H1 (cell line): ENCODE measurements at regions not wholly inside any gene's neighbourhood (a gene's known extent, or its start where the extent isn't known, plus 50 kb on each side); places are given as distances from the start of the nearest gene placed in this dataset.

Experiments
- CTCF ChIA-PET: fragments of 300-600 bp; sonication (Branson Sonifier 250); formaldehyde crosslinking; loops from one replicate; lab custom pipeline; 2021; ENCODE audit not compliant: partially characterized antibody; lab: Charles Lee
- POLR2A ChIA-PET: fragments of 300-600 bp; sonication (Branson Sonifier 250); formaldehyde crosslinking; loops from one replicate; lab custom pipeline; 2021; ENCODE audit warnings: inconsistent platforms; ENCODE audit not compliant: partially characterized antibody; lab: Charles Lee
- DNase-seq, 2 experiments: peaks; one replicate each; pipeline versions ENCODE4 v3.0.0 to v3.0.0-alpha.2; 2010 to 2022; ENCODE audit warnings: low spot score in 2 of 2, low read depth in 1 of 2, mixed read lengths in 1 of 2
- FAIRE-seq: peaks from 2 replicates; lab custom pipeline; 2011; peaks lifted over from hg19 to GRCh38; lab: Jason Lieb, UNC
- H2AFZ ChIP-seq: 2 replicates; pipeline ENCODE4 v1.8.1; 2012; ENCODE audit warnings: low read length, inconsistent platforms
- H2AK5ac ChIP-seq: 2 replicates; pipeline ENCODE4 v1.6.1; 2013; ENCODE audit warnings: low read depth, low read length
- H2BK120ac ChIP-seq: replicated peaks from 2 replicates; pipeline ENCODE3; 2013; ENCODE audit warnings: low read depth, low read length, inconsistent platforms
- H2BK12ac ChIP-seq: 2 replicates; pipeline ENCODE4 v1.6.1; 2013; ENCODE audit warnings: low read depth, low read length
- H2BK15ac ChIP-seq: 2 replicates; pipeline ENCODE4 v1.6.1; 2013; ENCODE audit warnings: low read length
- H2BK20ac ChIP-seq: 2 replicates; pipeline ENCODE4 v1.6.1; 2013; ENCODE audit warnings: low read length
- H2BK5ac ChIP-seq: 2 replicates; pipeline ENCODE4 v1.6.1; 2013; ENCODE audit warnings: low read depth, low read length
- H3K14ac ChIP-seq: 2 replicates; pipeline ENCODE4 v1.6.1; 2013; ENCODE audit warnings: inconsistent platforms; ENCODE audit not compliant: insufficient read length
- H3K18ac ChIP-seq: 2 replicates; pipeline ENCODE4 v1.6.1; 2013; ENCODE audit warnings: low read length; ENCODE audit errors: extremely low read depth
- H3K23ac ChIP-seq: 2 replicates; pipeline ENCODE4 v1.6.1; 2013; ENCODE audit warnings: inconsistent platforms; ENCODE audit not compliant: insufficient read length
- H3K23me2 ChIP-seq: 2 replicates; pipeline ENCODE4 v1.6.1; 2013; ENCODE audit warnings: low read depth, low read length
- H3K27ac ChIP-seq: 2 replicates; pipeline ENCODE4 v1.6.1; 2011; ENCODE audit warnings: low read depth, low read length, inconsistent platforms
- H3K27me3 ChIP-seq, 4 experiments: replicated peaks in 1 of 4; 1 replicate in 1 of 4; 2 replicates in 3 of 4; pipeline versions ENCODE4 v1.6.1 to v1.8.1; 2011 to 2013; ENCODE audit warnings: low read length in 3 of 4, mild to moderate bottlenecking in 3 of 4, inconsistent platforms in 2 of 4, mixed read lengths in 2 of 4, moderate library complexity in 1 of 4; ENCODE audit not compliant: control insufficient read depth in 3 of 4, insufficient read depth in 3 of 4; ENCODE audit errors: extremely low read depth in 1 of 4
- H3K36me3 ChIP-seq, 4 experiments: 2 replicates each; pipeline versions ENCODE4 v1.6.1 to v1.8.1; 2011 to 2013; ENCODE audit warnings: mild to moderate bottlenecking in 4 of 4, low read length in 3 of 4, moderate library complexity in 2 of 4, control low read depth in 1 of 4, inconsistent platforms in 1 of 4; ENCODE audit not compliant: insufficient read depth in 4 of 4, control insufficient read depth in 2 of 4
- H3K4ac ChIP-seq: replicated peaks from 2 replicates; pipeline ENCODE3; 2013; ENCODE audit warnings: low read length, low read depth, mixed read lengths, inconsistent platforms; ENCODE audit not compliant: insufficient read length
- H3K4me1 ChIP-seq, 4 experiments: replicated peaks in 1 of 4; 1 replicate in 1 of 4; 2 replicates in 3 of 4; pipeline versions ENCODE4 v1.6.1 to v1.8.1; 2011 to 2013; ENCODE audit warnings: low read length in 3 of 4, inconsistent platforms in 2 of 4, mixed read lengths in 1 of 4; ENCODE audit not compliant: insufficient read depth in 4 of 4, control insufficient read depth in 3 of 4
- H3K4me2 ChIP-seq, 2 experiments: 2 replicates each; pipeline versions ENCODE4 v1.6.1 to v1.8.1; 2011 to 2013; ENCODE audit warnings: low read depth in 2 of 2, low read length in 2 of 2, control low read depth in 1 of 2, inconsistent platforms in 1 of 2, mild to moderate bottlenecking in 1 of 2; ENCODE audit not compliant: insufficient read depth in 1 of 2
- H3K4me3 ChIP-seq, 4 experiments: fragments of 200-600, 300-600 bp in 1 of 4; sonication (generic), shearing (Covaris generic), sonication (Bioruptor Twin) in 1 of 4; 2 replicates each; pipeline versions ENCODE4 v1.5.1 to v1.8.1; 2011 to 2016; ENCODE audit warnings: low read length in 4 of 4, low read depth in 3 of 4, control low read depth in 2 of 4, inconsistent platforms in 2 of 4, mild to moderate bottlenecking in 2 of 4, mixed read lengths in 1 of 4, moderate library complexity in 1 of 4; ENCODE audit not compliant: insufficient read depth in 2 of 4; ENCODE audit errors: extremely low read depth in 1 of 4
- H3K56ac ChIP-seq: replicated peaks from 2 replicates; pipeline ENCODE3; 2013; ENCODE audit warnings: low read depth, mild to moderate bottlenecking, mixed read lengths, low read length, inconsistent platforms; ENCODE audit not compliant: insufficient read length
- H3K79me1 ChIP-seq: 2 replicates; pipeline ENCODE4 v1.6.1; 2013; ENCODE audit warnings: low read depth, low read length, control low read depth
- H3K79me2 ChIP-seq, 2 experiments: 2 replicates each; pipeline versions ENCODE4 v1.6.1 to v1.8.1; 2012 to 2013; ENCODE audit warnings: low read length in 2 of 2, mild to moderate bottlenecking in 2 of 2, inconsistent platforms in 1 of 2; ENCODE audit not compliant: insufficient read depth in 2 of 2, control insufficient read depth in 1 of 2
- H3K9ac ChIP-seq, 4 experiments: replicated peaks in 1 of 4; 1 replicate in 1 of 4; 2 replicates in 3 of 4; pipeline versions ENCODE4 v1.6.1 to v1.8.1; 2011 to 2013; ENCODE audit warnings: low read depth in 3 of 4, low read length in 3 of 4, control low read depth in 2 of 4, mild to moderate bottlenecking in 2 of 4, moderate library complexity in 2 of 4, inconsistent platforms in 1 of 4; ENCODE audit errors: extremely low read depth in 1 of 4
- H3K9me3 ChIP-seq, 2 experiments: 2 replicates each; pipeline versions ENCODE4 v1.6.1 to v1.8.1; 2012 to 2013; ENCODE audit warnings: mild to moderate bottlenecking in 2 of 2, moderate library complexity in 2 of 2, control low read depth in 1 of 2, inconsistent platforms in 1 of 2, low read depth in 1 of 2, low read length in 1 of 2, mixed read lengths in 1 of 2; ENCODE audit not compliant: insufficient read depth in 2 of 2
- H4K20me1 ChIP-seq, 2 experiments: replicated peaks in 1 of 2; 2 replicates each; pipeline versions ENCODE3 to v1.8.1; 2011 to 2013; ENCODE audit warnings: inconsistent platforms in 2 of 2, low read length in 2 of 2, mild to moderate bottlenecking in 1 of 2; ENCODE audit not compliant: insufficient read depth in 2 of 2, control insufficient read depth in 1 of 2
- H4K5ac ChIP-seq: 2 replicates; pipeline ENCODE4 v1.6.1; 2013; ENCODE audit warnings: low read length, low read depth, mixed read lengths, inconsistent platforms; ENCODE audit not compliant: insufficient read length
- H4K8ac ChIP-seq: 2 replicates; pipeline ENCODE4 v1.8.0; 2013; ENCODE audit warnings: mild to moderate bottlenecking, moderate library complexity, low read length, inconsistent platforms; ENCODE audit not compliant: insufficient read depth; ENCODE audit errors: extremely low read depth
- H4K91ac ChIP-seq: replicated peaks from 2 replicates; pipeline ENCODE3; 2013; ENCODE audit warnings: low read length, mixed read lengths, inconsistent platforms; ENCODE audit not compliant: insufficient read length
- CHD2 ChIP-seq: IDR thresholded peaks from 2 replicates; pipeline ENCODE4 v1.6.1; 2012; ENCODE audit warnings: low read length, improper control_type of control experiment
- EP300 ChIP-seq, 2 experiments: IDR thresholded peaks; 1 replicate in 1 of 2; 2 replicates in 1 of 2; pipeline ENCODE4 v1.6.1; 2011 to 2012; ENCODE audit warnings: low read depth in 2 of 2, low read length in 2 of 2, mild to moderate bottlenecking in 2 of 2, borderline replicate concordance in 1 of 2, inconsistent platforms in 1 of 2, moderate library complexity in 1 of 2
- EZH2 ChIP-seq: fragments of 200-600 bp; sonication (generic); IDR thresholded peaks from 2 replicates; pipeline ENCODE4 v1.7.1; 2012; ENCODE audit warnings: low read depth, mild to moderate bottlenecking, moderate library complexity, low read length, inconsistent platforms; ENCODE audit not compliant: severe bottlenecking
- FOSL1 ChIP-seq: IDR thresholded peaks from 2 replicates; pipeline ENCODE4 v1.6.1; 2011; ENCODE audit warnings: mild to moderate bottlenecking, low read depth, low read length, moderate library complexity; ENCODE audit not compliant: insufficient read depth
- JUN ChIP-seq: IDR thresholded peaks from 2 replicates; pipeline ENCODE4 v1.6.1; 2011; ENCODE audit warnings: low read depth, mild to moderate bottlenecking, improper control_type of control experiment, low read length
- KDM4A ChIP-seq: IDR thresholded peaks from one replicate; pipeline ENCODE4 v1.7.1; 2012; ENCODE audit warnings: low read depth, mild to moderate bottlenecking, moderate library complexity, low read length, inconsistent platforms; ENCODE audit not compliant: severe bottlenecking
- NRF1 ChIP-seq: IDR thresholded peaks from 2 replicates; pipeline ENCODE4 v1.6.1; 2011; ENCODE audit warnings: mild to moderate bottlenecking, low read depth, low read length, improper control_type of control experiment
- POLR2AphosphoS5 ChIP-seq: IDR thresholded peaks from 2 replicates; pipeline ENCODE4 v1.6.1; 2011; ENCODE audit warnings: low read depth, low read length
- POU5F1 ChIP-seq: IDR thresholded peaks from 2 replicates; pipeline ENCODE4 v1.6.1; 2011; ENCODE audit warnings: low read depth, mild to moderate bottlenecking, low read length, moderate library complexity
- RAD21 ChIP-seq, 2 experiments: IDR thresholded peaks in 1 of 2; conservative IDR thresholded peaks in 1 of 2; 2 replicates each; pipeline ENCODE4 v1.6.1; 2011; ENCODE audit warnings: low read depth in 2 of 2, low read length in 2 of 2, improper control_type of control experiment in 1 of 2, inconsistent platforms in 1 of 2, mild to moderate bottlenecking in 1 of 2, moderate library complexity in 1 of 2
- RXRA ChIP-seq: IDR thresholded peaks from 2 replicates; pipeline ENCODE4 v1.6.1; 2011; ENCODE audit warnings: low read depth, mild to moderate bottlenecking, low read length, moderate library complexity; ENCODE audit not compliant: insufficient read depth
- SAP30 ChIP-seq: fragments of 300-600 bp; sonication (generic); IDR thresholded peaks from 2 replicates; pipeline ENCODE4 v1.7.1; 2012; ENCODE audit warnings: low read length, moderate library complexity, mild to moderate bottlenecking, inconsistent platforms; ENCODE audit not compliant: insufficient read depth, insufficient replicate concordance
- SIX5 ChIP-seq: IDR thresholded peaks from 2 replicates; pipeline ENCODE4 v1.6.1; 2011; ENCODE audit warnings: mild to moderate bottlenecking, low read depth, low read length
- WGBS, 2 experiments: shearing (Covaris generic) in 1 of 2; methylation state at CpG; one replicate each; pipeline versions ENCODE4 v1.1.6 to v1.1.7; 2013 to 2015; ENCODE audit warnings: low lambda C conversion rate in 2 of 2, mixed read lengths in 2 of 2, inconsistent platforms in 1 of 2, low coverage in 1 of 2, missing lambda C conversion rate in 1 of 2; ENCODE audit not compliant: insufficient replicate concordance in 2 of 2, insufficient coverage in 1 of 2, insufficient read length in 1 of 2; ENCODE audit errors: extremely low coverage in 1 of 2, missing lambda C conversion rate in 1 of 2; 5-methylcytosine and 5-hydroxymethylcytosine counted together
- TF ChIP-seq, protein P1 (sequence below): IDR thresholded peaks from 2 replicates; pipeline ENCODE4 v1.6.1; 2011; ENCODE audit warnings: low read depth, mild to moderate bottlenecking, low read length; ENCODE audit not compliant: insufficient read depth

DNA sequence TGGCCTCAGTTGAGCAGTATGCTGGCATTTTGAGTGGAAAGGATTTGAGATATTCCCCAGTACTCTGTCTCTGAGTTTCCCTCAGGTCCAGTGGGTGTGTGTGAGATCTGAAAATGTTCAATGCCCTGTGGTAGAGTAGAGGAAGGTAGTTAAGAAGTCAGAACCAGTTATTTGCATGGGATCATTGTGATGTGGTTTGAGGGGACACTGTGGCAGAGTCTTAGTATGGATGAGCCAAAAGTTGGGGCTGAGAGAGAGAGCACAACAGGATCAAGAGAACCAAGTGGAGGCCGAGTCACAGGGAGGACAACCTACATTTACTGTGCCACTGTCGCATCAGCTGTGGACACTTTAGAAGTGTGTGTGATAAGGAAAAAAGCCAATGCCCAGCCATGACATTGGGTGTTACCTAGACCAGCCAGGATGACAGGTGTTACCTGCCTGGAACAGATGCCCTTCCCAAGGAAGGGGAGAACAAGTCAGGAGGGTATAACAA, 128.9 kb upstream of the IL12B start:
- H2BK12ac ChIP-seq = no peak overlapping the region
- H2BK5ac ChIP-seq = no peak overlapping the region
- ChIA-PET CTCF (no interaction called here), POLR2A (no interaction called here)
- H3K18ac ChIP-seq = no peak overlapping the region
- no peak for DNase-seq
- H3K4me1 ChIP-seq = no peaks in the 10 kb centered on the region
- H4K20me1 ChIP-seq = no peaks in the 10 kb centered on the region
- H2AK5ac ChIP-seq = no peak overlapping the region
- H3K79me1 ChIP-seq = no peaks in the 10 kb centered on the region
- H2BK15ac ChIP-seq = no peak overlapping the region
- no peaks in the 10 kb centered on the region for H3K36me3 ChIP-seq
- no peak overlapping the region for H3K14ac ChIP-seq
- H4K91ac ChIP-seq = no peak overlapping the region
- no peak overlapping the region for H3K56ac ChIP-seq
- no peaks in the 10 kb centered on the region for H3K27me3 ChIP-seq
- no peaks in the 10 kb centered on the region for H3K9me3 ChIP-seq
- 83% methylated on average over 2 of the region's 2 CpGs; no CpG with 5 or more reads in 1 of the 2 experiments for WGBS, 2 experiments
- no peak overlapping the region for H2AFZ ChIP-seq
- H2BK20ac ChIP-seq = no peak overlapping the region
- H3K4me3 ChIP-seq = no peak overlapping the region
- no peak overlapping the region for H3K27ac ChIP-seq
- no peak overlapping the region for H3K4me2 ChIP-seq
- no peak overlapping the region for H4K5ac ChIP-seq
- no peak overlapping the region for H3K9ac ChIP-seq
- no peak overlapping the region for H4K8ac ChIP-seq
- no peak overlapping the region for H3K4ac ChIP-seq
- no peak for FAIRE-seq
- no peak overlapping the region for H2BK120ac ChIP-seq
- peaks cover 2% of the 10 kb centered on the region; the same call in 1 of the 2 replicates for H3K23me2 ChIP-seq
- H3K23ac ChIP-seq = no peak overlapping the region
- H3K79me2 ChIP-seq = no peaks in the 10 kb centered on the region
- TF ChIP-seq KDM4A = no peak
- TF ChIP-seq, protein P1, sequence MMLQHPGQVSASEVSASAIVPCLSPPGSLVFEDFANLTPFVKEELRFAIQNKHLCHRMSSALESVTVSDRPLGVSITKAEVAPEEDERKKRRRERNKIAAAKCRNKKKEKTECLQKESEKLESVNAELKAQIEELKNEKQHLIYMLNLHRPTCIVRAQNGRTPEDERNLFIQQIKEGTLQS = no peak
- TF ChIP-seq NRF1 = no peak
- no peak for TF ChIP-seq RAD21 (IDR thresholded peaks at IDR 0.05 in 1 of 2, conservative IDR thresholded peaks at IDR 0.05 in 1 of 2; ENCODE audit: low read depth in 2 of 2, low read length in 2 of 2)
- no peak for TF ChIP-seq RXRA
- no peak for TF ChIP-seq SIX5
- TF ChIP-seq EZH2 = no peak
- TF ChIP-seq FOSL1 = no peak
- TF ChIP-seq JUN = no peak
- no peak for TF ChIP-seq CHD2
- no peak for TF ChIP-seq POU5F1
- TF ChIP-seq EP300 (IDR thresholded peaks at IDR 0.05; ENCODE audit: borderline replicate concordance in 1 of 2, low read depth in 2 of 2, low read length in 2 of 2) = no peak
- no peak for TF ChIP-seq POLR2AphosphoS5
- no peak for TF ChIP-seq SAP30
